HCT116 (cell line): ENCODE measurements at regions not wholly inside any gene's neighbourhood (a gene's known extent, or its start where the extent isn't known, plus 50 kb on each side); places are given as distances from the start of the nearest gene placed in this dataset.

Experiments used
- ATAC-seq: fragments of 200-7000 bp; cut with Tn5 transposase; 2 replicates; pipeline ENCODE4 v1.9.1; 2020; ENCODE audit warnings: mild to moderate bottlenecking, moderate library complexity
- BruUV-seq: library from RNA; stranded (reverse); fragments of 400-500 nt; replicated peaks from 2 replicates; lab custom pipeline; 2021; lab: Mats Ljungman, UMichigan
- CTCF ChIA-PET: fragments of 300-600 bp; sonication (Branson Sonifier 250); formaldehyde crosslinking; loops from one replicate; lab custom pipeline; 2021; ENCODE audit warnings: antibody characterized with exemption; lab: Charles Lee
- POLR2A ChIA-PET: fragments of 300-600, 350-600 bp; sonication (Branson Sonifier 250); formaldehyde crosslinking; loops from one replicate; lab custom pipeline; 2021; ENCODE audit warnings: antibody characterized with exemption; lab: Charles Lee
- RAD21 ChIA-PET, 2 experiments: fragments of 300-600 bp; sonication (Branson Sonifier 250); formaldehyde crosslinking; loops; one replicate each; lab custom pipeline; 2023; ENCODE audit warnings: low total read pairs in 2 of 2; ENCODE audit not compliant: uncharacterized antibody in 2 of 2, unreplicated experiment in 2 of 2, low non-redundant PET in 1 of 2; lab: Charles Lee
- DNase-seq: peaks from one replicate; pipeline ENCODE4 v3.0.0-alpha.2; 2010; ENCODE audit warnings: low read depth, low spot score
- H2AFZ ChIP-seq: fragments of 200-600 bp; shearing (Covaris generic), sonication (generic); 2 replicates; pipeline ENCODE4 v1.6.1; 2017; ENCODE audit warnings: low read depth, mixed run types, mixed read lengths, antibody characterized with exemption, low read length; ENCODE audit not compliant: poor library complexity, severe bottlenecking
- H3K27ac ChIP-seq: 2 replicates; pipeline ENCODE4 v1.5.1; 2012; ENCODE audit warnings: low read depth, low read length
- H3K27me3 ChIP-seq: fragments of 200-600 bp; sonication (generic); 2 replicates; pipeline ENCODE4 v1.6.1; 2016; ENCODE audit warnings: mixed run types, low read length, mixed read lengths; ENCODE audit not compliant: insufficient read depth
- H3K36me3 ChIP-seq, 2 experiments: fragments of 200-500 bp in 1 of 2; fragments of 200-600 bp in 1 of 2; sonication (Bioruptor generic) in 1 of 2; sonication (generic) in 1 of 2; 2 replicates each; pipeline versions ENCODE4 v1.5.1 to v1.6.1; 2014 to 2016; ENCODE audit warnings: low read length in 2 of 2, inconsistent platforms in 1 of 2, mixed read lengths in 1 of 2, mixed run types in 1 of 2; ENCODE audit not compliant: insufficient read depth in 2 of 2, control insufficient read depth in 1 of 2
- H3K4me1 ChIP-seq, 2 experiments: fragments of 200-600 bp in 1 of 2; sonication (generic) in 1 of 2; 2 replicates each; pipeline versions ENCODE4 v1.5.1 to v1.6.1; 2012 to 2017; ENCODE audit warnings: low read length in 2 of 2, inconsistent platforms in 1 of 2, mild to moderate bottlenecking in 1 of 2, mixed read lengths in 1 of 2, mixed run types in 1 of 2, moderate library complexity in 1 of 2; ENCODE audit not compliant: insufficient read depth in 2 of 2, control insufficient read depth in 1 of 2
- H3K4me2 ChIP-seq: fragments of 200-600 bp; sonication (generic); 2 replicates; pipeline ENCODE4 v1.6.1; 2017; ENCODE audit warnings: mixed run types, low read length, mixed read lengths
- H3K4me3 ChIP-seq, 2 experiments: fragments of 200-600 bp in 1 of 2; sonication (generic) in 1 of 2; replicated peaks in 1 of 2; 2 replicates each; pipeline ENCODE4 v1.5.1; 2011 to 2016; ENCODE audit warnings: low read length in 2 of 2, control low read depth in 1 of 2, low read depth in 1 of 2, mild to moderate bottlenecking in 1 of 2, mixed read lengths in 1 of 2, mixed run types in 1 of 2
- H3K79me2 ChIP-seq: fragments of 200-600 bp; sonication (generic); 2 replicates; pipeline ENCODE4 v1.6.1; 2017; ENCODE audit warnings: mild to moderate bottlenecking, mixed run types, low read length, moderate library complexity, mixed read lengths; ENCODE audit not compliant: insufficient read depth
- H3K9ac ChIP-seq: fragments of 200-600 bp; sonication (generic); 2 replicates; pipeline ENCODE4 v1.6.1; 2016; ENCODE audit warnings: low read length, mixed read lengths
- H3K9me2 ChIP-seq: fragments of 200-600 bp; sonication (generic), shearing (Covaris generic); 2 replicates; pipeline ENCODE4 v1.6.1; 2017; ENCODE audit warnings: mixed run types, mild to moderate bottlenecking, moderate library complexity; ENCODE audit not compliant: insufficient read depth
- H3K9me3 ChIP-seq, 2 experiments: fragments of 200-500 bp in 1 of 2; fragments of 200-600 bp in 1 of 2; sonication (Bioruptor generic) in 1 of 2; sonication (generic) in 1 of 2; 2 replicates each; pipeline ENCODE4 v1.6.1; 2014 to 2017; ENCODE audit warnings: low read length in 2 of 2, mixed read lengths in 2 of 2, inconsistent platforms in 1 of 2, low read depth in 1 of 2, mild to moderate bottlenecking in 1 of 2, mixed run types in 1 of 2, moderate library complexity in 1 of 2; ENCODE audit not compliant: control insufficient read depth in 1 of 2, insufficient read depth in 1 of 2
- H4K20me1 ChIP-seq: fragments of 200-600 bp; sonication (generic), shearing (Covaris generic); 2 replicates; pipeline ENCODE4 v1.6.1; 2017; ENCODE audit warnings: mixed run types, mild to moderate bottlenecking, moderate library complexity; ENCODE audit not compliant: insufficient read depth
- ATF3 ChIP-seq: IDR thresholded peaks from 2 replicates; pipeline ENCODE4 v1.6.1; 2012
- CBX3 ChIP-seq: IDR thresholded peaks from 2 replicates; pipeline ENCODE4 v1.6.1; 2012; ENCODE audit warnings: low read depth
- CEBPB ChIP-seq: IDR thresholded peaks from 2 replicates; pipeline ENCODE4 v1.6.1; 2012; ENCODE audit warnings: low read depth
- CTCF ChIP-seq, 3 experiments: fragments of 200-600 bp in 1 of 3; sonication (generic) in 1 of 3; IDR thresholded peaks in 2 of 3; conservative IDR thresholded peaks in 1 of 3; 2 replicates each; pipeline ENCODE4 v1.5.1; 2012 to 2017; ENCODE audit warnings: low read depth in 2 of 3, low read length in 2 of 3, antibody characterized with exemption in 1 of 3, borderline replicate concordance in 1 of 3, control low read depth in 1 of 3, mild to moderate bottlenecking in 1 of 3, mixed read lengths in 1 of 3, mixed run types in 1 of 3, moderate library complexity in 1 of 3; ENCODE audit not compliant: insufficient read depth in 1 of 3
- EGR1 ChIP-seq: IDR thresholded peaks from 2 replicates; pipeline ENCODE4 v1.6.1; 2012; ENCODE audit warnings: low read depth
- EZH2 ChIP-seq: fragments of 200-600 bp; sonication (generic); IDR thresholded peaks from 2 replicates; pipeline ENCODE4 v1.6.1; 2017; ENCODE audit warnings: antibody characterized with exemption, mixed run types
- EZH2phosphoT487 ChIP-seq: fragments of 200-600 bp; IDR thresholded peaks from 2 replicates; pipeline ENCODE4 v1.6.1; 2018; ENCODE audit warnings: antibody characterized with exemption, borderline replicate concordance
- FOSL1 ChIP-seq: IDR thresholded peaks from 2 replicates; pipeline ENCODE4 v1.6.1; 2012; ENCODE audit warnings: low read depth
- JUND ChIP-seq: IDR thresholded peaks from 2 replicates; pipeline ENCODE4 v1.6.1; 2012
- POLR2A ChIP-seq: IDR thresholded peaks from 2 replicates; pipeline ENCODE4 v1.7.0; 2011; ENCODE audit warnings: borderline replicate concordance; ENCODE audit not compliant: insufficient read depth, insufficient read length; ENCODE audit errors: extremely low read depth
- RAD21 ChIP-seq: IDR thresholded peaks from 2 replicates; pipeline ENCODE4 v1.6.1; 2012; ENCODE audit warnings: low read depth, mild to moderate bottlenecking
- SIN3A ChIP-seq: IDR thresholded peaks from 2 replicates; pipeline ENCODE4 v1.6.1; 2012; ENCODE audit warnings: low read depth
- SRF ChIP-seq: IDR thresholded peaks from 2 replicates; pipeline ENCODE4 v1.6.1; 2012; ENCODE audit warnings: low read depth
- ZBTB33 ChIP-seq: IDR thresholded peaks from 2 replicates; pipeline ENCODE4 v1.6.1; 2011; ENCODE audit warnings: mild to moderate bottlenecking, low read length, moderate library complexity; ENCODE audit not compliant: insufficient replicate concordance; ENCODE audit errors: extremely low read depth
- ZFX ChIP-seq: fragments of 450-650 bp; IDR thresholded peaks from 2 replicates; pipeline ENCODE4 v1.6.1; 2017
- ZNF274 ChIP-seq: fragments of 200-500 bp; sonication (Bioruptor generic); IDR thresholded peaks from 2 replicates; pipeline ENCODE4 v1.6.1; 2014; ENCODE audit warnings: mild to moderate bottlenecking, low read depth, low read length, inconsistent platforms
- intact Hi-C: fragments of 100-400 bp; cut with micrococcal nuclease; formaldehyde crosslinking; loops from 2 replicates; pipeline ENCODE4 v1.10.0; 2022

DNA sequence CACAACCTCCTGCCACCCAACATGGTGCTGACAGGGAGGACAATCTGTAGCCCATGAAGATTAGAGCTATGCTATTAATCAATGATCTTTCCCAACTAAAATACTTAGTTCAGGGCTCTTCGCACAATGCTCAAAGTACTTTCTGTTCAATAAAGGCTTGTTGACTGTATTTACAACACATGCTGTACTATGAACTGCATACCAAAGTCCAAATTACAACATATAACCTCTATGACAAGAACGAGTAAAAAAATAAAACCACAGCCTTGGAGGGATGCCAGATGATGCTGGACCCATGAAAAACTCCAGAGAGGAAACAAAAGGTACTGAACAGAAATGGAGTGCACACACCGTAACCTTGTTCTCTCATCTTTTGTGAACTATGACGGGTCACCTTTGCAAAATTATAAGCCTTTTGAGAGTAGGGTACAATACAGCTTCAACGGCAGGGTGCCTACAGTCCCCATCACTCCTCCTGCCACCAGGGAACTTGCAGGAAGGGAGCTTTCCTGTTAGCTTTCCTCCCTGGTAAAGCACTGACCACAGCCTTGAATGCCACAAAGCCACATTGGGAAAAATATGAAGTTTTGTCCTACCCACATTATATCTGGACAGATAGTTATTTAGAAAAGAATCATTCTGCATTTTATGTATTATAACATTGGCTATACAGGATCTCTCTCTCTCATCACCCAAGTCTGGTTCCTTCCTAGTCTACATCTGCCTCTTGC is 175.6 kb downstream of the NRIP1 start:
- CTCF ChIA-PET, result no interaction called here
- Histone ChIP-seq H3K9me3 (no peaks in the 10 kb centered on the region), H3K4me2 (no peak overlapping the region), H3K4me3 (no peak overlapping the region), H3K36me3 (no peaks in the 10 kb centered on the region), H3K27ac (no peak overlapping the region), H3K9ac (no peak overlapping the region), H3K27me3 (no peaks in the 10 kb centered on the region), H4K20me1 (no peaks in the 10 kb centered on the region), H2AFZ (no peak overlapping the region), H3K4me1 (peaks cover 15 to 17% of the 10 kb centered on the region in 2 experiments; a peak in 3 of 4 replicates)
- POLR2A ChIA-PET, result no interaction called here
- RAD21 ChIA-PET, result no interaction called here
- intact Hi-C loops, result no loop called here
- no peak for ATAC-seq
- DNase-seq, result no peak
- no peak for TF ChIP-seq EGR1
- no peak for TF ChIP-seq SIN3A
- no peak for TF ChIP-seq ZBTB33
- no peak for TF ChIP-seq CTCF (IDR thresholded peaks at IDR 0.05 in 2 of 3, conservative IDR thresholded peaks at IDR 0.05 in 1 of 3; ENCODE audit: borderline replicate concordance in 1 of 3, insufficient read depth in 1 of 3, low read depth in 2 of 3, low read length in 2 of 3)
- TF ChIP-seq EZH2, result no peak
- no peak for TF ChIP-seq ZFX
- TF ChIP-seq CEBPB, result no peak
- TF ChIP-seq CBX3, result no peak
- TF ChIP-seq FOSL1, result no peak
- no peak for TF ChIP-seq POLR2A
- TF ChIP-seq SRF, result no peak
- TF ChIP-seq RAD21, result no peak
- TF ChIP-seq EZH2phosphoT487, result no peak
- no peak for TF ChIP-seq ATF3
- TF ChIP-seq JUND, result no peak
- no peak for TF ChIP-seq ZNF274
- TF ChIP-seq, all 23 proteins: peak for 0
- BruUV-seq, result no TSS peak
- H3K9me2 ChIP-seq, result no peaks in the 10 kb centered on the region
- no peaks in the 10 kb centered on the region for H3K79me2 ChIP-seq
